ENCODE measurements at regions not wholly inside any gene's neighbourhood (a gene's known extent, or its start where the extent isn't known, plus 50 kb on each side); places are given as distances from the start of the nearest gene placed in this dataset.

DNA sequence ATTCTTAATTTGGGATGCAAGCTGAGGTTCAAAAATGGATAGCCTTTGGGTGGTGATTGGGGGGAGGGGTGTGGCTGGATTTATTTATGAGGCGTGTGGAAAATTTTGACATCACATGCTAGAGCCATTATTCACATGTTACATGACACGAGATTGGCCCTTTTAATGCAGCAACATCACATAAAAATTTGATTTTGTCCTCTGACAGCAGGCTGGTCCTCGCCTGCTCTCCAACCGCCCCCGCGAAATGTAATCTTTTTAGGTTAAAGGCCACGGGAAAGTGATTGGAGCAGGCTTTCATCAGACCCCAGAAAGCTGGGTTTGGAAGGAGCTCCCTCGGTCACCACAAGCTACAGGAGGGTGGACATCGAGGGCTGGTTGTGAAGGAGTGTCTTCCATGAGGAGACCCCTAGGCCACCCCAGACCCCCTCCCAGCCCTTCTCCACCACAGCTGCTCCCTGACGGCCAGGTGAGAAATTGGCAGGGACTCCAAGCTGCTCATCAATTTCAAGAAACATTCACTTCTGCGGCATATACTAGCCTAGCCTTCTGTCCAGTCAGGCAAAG lies 502.7 kb upstream of the PSMD7 start:
- Histone ChIP-seq H2BK120ac (replicated peaks; ENCODE audit: low read depth, low read length) (no peak overlapping the region), H3K79me2 (ENCODE audit: control insufficient read depth in 1 of 2, insufficient read depth in 2 of 2, low read length in 2 of 2) (no peaks in the 10 kb centered on the region), H3K9ac (replicated peaks in 1 of 4; ENCODE audit: extremely low read depth in 1 of 4, low read depth in 3 of 4, low read length in 3 of 4) (no peak overlapping the region), H3K56ac (replicated peaks; ENCODE audit: insufficient read length, low read depth, low read length) (no peak overlapping the region), H4K91ac (replicated peaks; ENCODE audit: insufficient read length, low read length) (no peak overlapping the region), H4K5ac (ENCODE audit: insufficient read length, low read depth, low read length) (no peak overlapping the region), H3K4me1 (replicated peaks in 1 of 4; ENCODE audit: control insufficient read depth in 3 of 4, insufficient read depth in 4 of 4, low read length in 3 of 4) (no peaks in the 10 kb centered on the region; a peak in 1 of 7 replicates), H3K36me3 (ENCODE audit: control insufficient read depth in 2 of 4, insufficient read depth in 4 of 4, low read length in 3 of 4) (no peaks in the 10 kb centered on the region), H3K14ac (ENCODE audit: insufficient read length) (no peak overlapping the region), H3K18ac (ENCODE audit: extremely low read depth, low read length) (no peak overlapping the region), H3K9me3 (ENCODE audit: insufficient read depth in 2 of 2, low read depth in 1 of 2, low read length in 1 of 2) (no peaks in the 10 kb centered on the region), H3K27me3 (replicated peaks in 1 of 4; ENCODE audit: control insufficient read depth in 3 of 4, extremely low read depth in 1 of 4, insufficient read depth in 3 of 4, low read length in 3 of 4) (no peaks in the 10 kb centered on the region), H3K79me1 (ENCODE audit: low read depth, low read length) (no peaks in the 10 kb centered on the region), H3K4ac (replicated peaks; ENCODE audit: insufficient read length, low read depth, low read length) (no peak overlapping the region), H2BK20ac (ENCODE audit: low read length) (no peak overlapping the region), H3K4me3 (ENCODE audit: extremely low read depth in 1 of 4, insufficient read depth in 2 of 4, low read depth in 3 of 4, low read length in 4 of 4) (no peak overlapping the region), H2BK5ac (ENCODE audit: low read depth, low read length) (no peak overlapping the region), H2AK5ac (ENCODE audit: low read depth, low read length) (no peak overlapping the region), H3K4me2 (ENCODE audit: insufficient read depth in 1 of 2, low read depth in 2 of 2, low read length in 2 of 2) (no peak overlapping the region), H2BK12ac (ENCODE audit: low read depth, low read length) (no peak overlapping the region), H3K23me2 (ENCODE audit: low read depth, low read length) (no peaks in the 10 kb centered on the region), H4K8ac (ENCODE audit: extremely low read depth, insufficient read depth, low read length) (no peak overlapping the region), H2AFZ (ENCODE audit: low read length) (no peak overlapping the region), H4K20me1 (replicated peaks in 1 of 2; ENCODE audit: control insufficient read depth in 1 of 2, insufficient read depth in 2 of 2, low read length in 2 of 2) (no peaks in the 10 kb centered on the region), H3K27ac (ENCODE audit: low read depth, low read length) (no peak overlapping the region), H3K23ac (ENCODE audit: insufficient read length) (no peak overlapping the region), H2BK15ac (ENCODE audit: low read length) (no peak overlapping the region)
- ChIA-PET CTCF (ENCODE audit: partially characterized antibody) (interaction anchor here (0.5 to 1.8 kb wide), 4 partner anchors 25 to 832 kb away, joined by 3 to 6 read pairs (median 3); no protein-coding TSS in a partner anchor), POLR2A (ENCODE audit: partially characterized antibody) (no interaction called here)
- TF ChIP-seq SUZ12 (IDR thresholded peaks at IDR 0.05; ENCODE audit: low read length) (no peak), EGR1 (IDR thresholded peaks at IDR 0.05; ENCODE audit: borderline replicate concordance, low read depth, low read length) (no peak), SP1 (IDR thresholded peaks at IDR 0.05; ENCODE audit: low read depth, low read length) (no peak), SRF (IDR thresholded peaks at IDR 0.05; ENCODE audit: low read depth, low read length) (no peak), KDM1A (IDR thresholded peaks at IDR 0.05; ENCODE audit: borderline replicate concordance, low read length) (no peak), CHD2 (IDR thresholded peaks at IDR 0.05; ENCODE audit: low read length) (no peak)
- no peak for DNase-seq (ENCODE audit: low read depth in 1 of 2, low spot score in 2 of 2)
- 89% methylated on average over 11 of the region's 11 CpGs; no CpG with 5 or more reads in 1 of the 2 experiments for WGBS, 2 experiments (ENCODE audit: extremely low coverage in 1 of 2, insufficient coverage in 1 of 2, insufficient read length in 1 of 2, insufficient replicate concordance in 2 of 2, low coverage in 1 of 2, low lambda C conversion rate in 2 of 2, missing lambda C conversion rate in 1 of 2)
- FAIRE-seq, result no peak

Data from H1 (cell line).